ENCODE measurements at regions not wholly inside any gene's neighbourhood (a gene's known extent, or its start where the extent isn't known, plus 50 kb on each side); places are given as distances from the start of the nearest gene placed in this dataset.

- no peak for DNase-seq (ENCODE audit: low read depth in 2 of 3, low spot score in 2 of 3)
These were observed 190.4 kb upstream of the IER5L start for GRCh38 chr9:129368444-129368978.

GRCh38 chr9:129367287-129367686, 189.2 kb upstream of the IER5L start:
- DNase-seq (ENCODE audit: low read depth in 2 of 3, low spot score in 2 of 3) = no peak

- no peak for DNase-seq (ENCODE audit: low read depth in 2 of 3, low spot score in 2 of 3)
These were observed 187.1 kb upstream of the IER5L start for GRCh38 chr9:129365196-129365595.

- no peak for DNase-seq (ENCODE audit: low read depth in 2 of 3, low spot score in 2 of 3)
These were observed 185.3 kb upstream of the IER5L start for GRCh38 chr9:129363216-129363873.

- DNase-seq (ENCODE audit: low read depth in 2 of 3, low spot score in 2 of 3) = no peak
These were observed 184.4 kb upstream of the IER5L start for GRCh38 chr9:129362287-129363000.

GRCh38 chr9:129361196-129361595, 183.1 kb upstream of the IER5L start:
- DNase-seq (ENCODE audit: low read depth in 2 of 3, low spot score in 2 of 3) = no peak

GRCh38 chr9:129359916-129360536, 182.0 kb upstream of the IER5L start:
- DNase-seq (ENCODE audit: low read depth in 2 of 3, low spot score in 2 of 3) = no peak

GRCh38 chr9:129359162-129359811, 181.2 kb upstream of the IER5L start:
- no peak for DNase-seq (ENCODE audit: low read depth in 2 of 3, low spot score in 2 of 3)

- no peak for DNase-seq (ENCODE audit: low read depth in 2 of 3, low spot score in 2 of 3)
These were observed 180.6 kb upstream of the IER5L start for GRCh38 chr9:129358621-129359154.

- DNase-seq (ENCODE audit: low read depth in 2 of 3, low spot score in 2 of 3) = no peak
These were observed 179.7 kb upstream of the IER5L start for GRCh38 chr9:129357773-129358245.

- DNase-seq (ENCODE audit: low read depth in 2 of 3, low spot score in 2 of 3) = no peak
These were observed 179.1 kb upstream of the IER5L start for GRCh38 chr9:129356871-129357772.

- no peak for DNase-seq (ENCODE audit: low read depth in 2 of 3, low spot score in 2 of 3)
These were observed 177.6 kb upstream of the IER5L start for GRCh38 chr9:129355631-129356030.

GRCh38 chr9:129354498-129354897, 176.4 kb upstream of the IER5L start:
- DNase-seq (ENCODE audit: low read depth in 2 of 3, low spot score in 2 of 3) = no peak

- no peak for DNase-seq (ENCODE audit: low read depth in 2 of 3, low spot score in 2 of 3)
These were observed 175.8 kb upstream of the IER5L start for GRCh38 chr9:129353697-129354336.

- DNase-seq (ENCODE audit: low read depth in 2 of 3, low spot score in 2 of 3) = no peak
These were observed 174.2 kb upstream of the IER5L start for GRCh38 chr9:129352146-129352865.

GRCh38 chr9:129351642-129352145, 173.6 kb upstream of the IER5L start:
- DNase-seq (ENCODE audit: low read depth in 2 of 3, low spot score in 2 of 3) = no peak

- DNase-seq (ENCODE audit: low read depth in 2 of 3, low spot score in 2 of 3) = no peak
These were observed 173.1 kb upstream of the IER5L start for GRCh38 chr9:129351058-129351641.

- DNase-seq (ENCODE audit: low read depth in 2 of 3, low spot score in 2 of 3) = no peak
These were observed 172.3 kb upstream of the IER5L start for GRCh38 chr9:129350143-129350935.

Data from activated CD8-positive, alpha-beta memory T cell treated with anti-CD3 and anti-CD28 coated beads for 48 hours (primary cell).